Mesendoderm (in vitro differentiated cells): ENCODE measurements at regions not wholly inside any gene's neighbourhood (a gene's known extent, or its start where the extent isn't known, plus 50 kb on each side); places are given as distances from the start of the nearest gene placed in this dataset.

Source experiments
- DNase-seq: peaks from one replicate; pipeline ENCODE4 v3.0.0; 2013
- H2AK5ac ChIP-seq: 2 replicates; pipeline ENCODE4 v1.6.1; 2013; ENCODE audit warnings: low read length, inconsistent platforms
- H2BK120ac ChIP-seq: 2 replicates; pipeline ENCODE4 v1.6.1; 2013; ENCODE audit warnings: low read depth, mild to moderate bottlenecking, low read length, moderate library complexity, mixed read lengths
- H2BK15ac ChIP-seq: replicated peaks from 2 replicates; pipeline ENCODE4 v1.6.1; 2013; ENCODE audit warnings: low read depth, mild to moderate bottlenecking, moderate library complexity
- H2BK5ac ChIP-seq: 2 replicates; pipeline ENCODE4 v1.6.1; 2013; ENCODE audit warnings: low read length, inconsistent platforms
- H3K18ac ChIP-seq: 2 replicates; pipeline ENCODE4 v1.6.1; 2013; ENCODE audit warnings: mild to moderate bottlenecking, low read length, mixed read lengths
- H3K23ac ChIP-seq: one replicate; pipeline ENCODE4 v1.6.1; 2013; ENCODE audit warnings: low read length
- H3K27ac ChIP-seq: 2 replicates; pipeline ENCODE4 v1.5.1; 2013; ENCODE audit warnings: low read depth, mild to moderate bottlenecking, inconsistent platforms, low read length, moderate library complexity
- H3K27me3 ChIP-seq: 2 replicates; pipeline ENCODE4 v1.6.1; 2013; ENCODE audit warnings: low read length, control low read depth, mild to moderate bottlenecking, inconsistent platforms; ENCODE audit not compliant: insufficient read depth, poor library complexity
- H3K36me3 ChIP-seq: 2 replicates; pipeline ENCODE4 v1.6.1; 2013; ENCODE audit warnings: low read length, inconsistent platforms; ENCODE audit not compliant: control insufficient read depth, insufficient read depth
- H3K4ac ChIP-seq: one replicate; pipeline ENCODE4 v1.6.1; 2013; ENCODE audit warnings: low read depth, mild to moderate bottlenecking, low read length, moderate library complexity
- H3K4me1 ChIP-seq: 2 replicates; pipeline ENCODE4 v1.6.1; 2013; ENCODE audit warnings: low read depth, low read length, inconsistent platforms; ENCODE audit not compliant: control insufficient read depth
- H3K4me2 ChIP-seq: 2 replicates; pipeline ENCODE4 v1.6.1; 2013; ENCODE audit warnings: low read length
- H3K4me3 ChIP-seq: 2 replicates; pipeline ENCODE4 v1.5.1; 2013; ENCODE audit warnings: mild to moderate bottlenecking, low read length
- H3K56ac ChIP-seq: one replicate; pipeline ENCODE4 v1.6.1; 2013; ENCODE audit warnings: low read length
- H3K79me1 ChIP-seq: 2 replicates; pipeline ENCODE4 v1.6.1; 2013; ENCODE audit warnings: low read length, inconsistent platforms
- H3K79me2 ChIP-seq: 2 replicates; pipeline ENCODE4 v1.6.1; 2013; ENCODE audit warnings: mild to moderate bottlenecking, low read length; ENCODE audit not compliant: control insufficient read depth, insufficient read depth
- H3K9ac ChIP-seq: 2 replicates; pipeline ENCODE4 v1.6.1; 2013; ENCODE audit warnings: low read length, inconsistent platforms
- H4K5ac ChIP-seq: one replicate; pipeline ENCODE4 v1.6.1; 2013; ENCODE audit warnings: low read length
- H4K8ac ChIP-seq: one replicate; pipeline ENCODE4 v1.6.1; 2013; ENCODE audit warnings: low read depth, mild to moderate bottlenecking, control low read depth, low read length, moderate library complexity
- WGBS: extraction: QIAGEN DNeasy Blood & Tissue Kit; methylation state at CpG from one replicate; pipeline ENCODE4 v1.1.7; 2013; ENCODE audit warnings: low lambda C conversion rate, missing lambda C conversion rate; ENCODE audit not compliant: insufficient coverage; ENCODE audit errors: extremely low coverage; 5-methylcytosine and 5-hydroxymethylcytosine counted together

DNA sequence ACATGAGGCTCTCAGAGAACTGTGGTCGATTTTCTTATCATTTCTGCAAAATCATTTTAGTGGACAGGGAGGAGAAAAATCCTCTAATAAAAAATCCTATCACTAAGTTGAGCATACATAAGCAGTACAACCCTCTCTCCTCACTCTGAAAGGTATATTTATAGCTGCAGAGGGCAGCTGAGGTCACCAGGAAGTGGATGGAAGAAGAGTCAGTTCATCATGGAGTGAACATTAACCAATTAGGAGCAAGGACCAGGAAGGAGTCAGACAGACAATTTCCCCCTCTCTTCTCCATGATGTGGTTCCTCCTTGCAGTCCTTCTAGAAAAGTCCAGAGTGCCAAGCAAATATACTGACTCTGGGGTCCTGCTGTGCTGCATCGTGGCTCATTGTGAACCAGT lies 253.7 kb downstream of the TOX3 start:
- no peak overlapping the region for H3K4ac ChIP-seq
- no peak overlapping the region for H3K23ac ChIP-seq
- H3K9ac ChIP-seq, result no peak overlapping the region
- no peak overlapping the region for H4K8ac ChIP-seq
- H2BK5ac ChIP-seq, result no peak overlapping the region
- no peaks in the 10 kb centered on the region for H3K27me3 ChIP-seq
- no peak overlapping the region for H2AK5ac ChIP-seq
- no peak for DNase-seq
- no peak overlapping the region for H3K4me2 ChIP-seq
- H3K56ac ChIP-seq, result no peak overlapping the region
- no peak overlapping the region for H3K27ac ChIP-seq
- H3K36me3 ChIP-seq, result no peaks in the 10 kb centered on the region
- H2BK15ac ChIP-seq, result no peak overlapping the region
- H3K4me1 ChIP-seq, result no peaks in the 10 kb centered on the region
- H2BK120ac ChIP-seq, result no peak overlapping the region
- WGBS, result no CpG with 5 or more reads among the region's 2 CpGs
- H3K18ac ChIP-seq, result no peak overlapping the region
- no peaks in the 10 kb centered on the region for H3K79me2 ChIP-seq
- no peaks in the 10 kb centered on the region for H3K79me1 ChIP-seq
- no peak overlapping the region for H3K4me3 ChIP-seq
- H4K5ac ChIP-seq, result no peak overlapping the region

GRCh38 chr16:52283584-52284375 lies 263.2 kb downstream of the TOX3 start:
- Histone ChIP-seq H3K4me2 (no peak overlapping the region), H3K4me1 (no peaks in the 10 kb centered on the region), H3K9ac (no peak overlapping the region), H4K8ac (no peak overlapping the region), H3K27ac (no peak overlapping the region), H2BK5ac (no peak overlapping the region), H2AK5ac (no peak overlapping the region), H3K27me3 (no peaks in the 10 kb centered on the region), H3K18ac (no peak overlapping the region), H3K36me3 (no peaks in the 10 kb centered on the region), H3K79me1 (no peaks in the 10 kb centered on the region), H4K5ac (no peak overlapping the region), H3K4me3 (no peak overlapping the region), H2BK120ac (no peak overlapping the region), H2BK15ac (no peak overlapping the region), H3K4ac (no peak overlapping the region), H3K79me2 (no peaks in the 10 kb centered on the region), H3K56ac (no peak overlapping the region), H3K23ac (no peak overlapping the region)
- DNase-seq, result no peak
- WGBS, result no CpG with 5 or more reads among the region's 4 CpGs

DNA sequence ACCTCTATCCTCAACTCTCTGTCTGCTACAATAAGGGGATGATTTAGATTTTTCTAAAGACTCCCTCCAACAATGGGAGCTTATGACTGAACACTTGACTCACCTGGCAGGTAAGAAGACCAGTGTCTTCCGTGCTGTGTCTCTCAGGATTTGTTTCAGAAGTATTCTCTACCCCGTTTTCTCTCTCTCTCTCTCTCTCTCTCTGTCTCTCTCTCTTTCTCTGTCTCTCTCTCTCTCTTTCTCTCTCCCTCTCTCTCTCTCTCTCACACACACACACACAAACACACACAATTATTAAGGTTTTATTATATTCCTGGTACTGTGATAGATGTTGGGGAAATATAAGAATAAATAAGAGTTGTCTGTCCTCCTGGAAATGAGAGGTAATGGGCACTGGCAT lies 263.9 kb downstream of the TOX3 start:
- no CpG with 5 or more reads among the region's 2 CpGs for WGBS
- H2BK5ac ChIP-seq, result no peak overlapping the region
- H4K5ac ChIP-seq, result no peak overlapping the region

DNA sequence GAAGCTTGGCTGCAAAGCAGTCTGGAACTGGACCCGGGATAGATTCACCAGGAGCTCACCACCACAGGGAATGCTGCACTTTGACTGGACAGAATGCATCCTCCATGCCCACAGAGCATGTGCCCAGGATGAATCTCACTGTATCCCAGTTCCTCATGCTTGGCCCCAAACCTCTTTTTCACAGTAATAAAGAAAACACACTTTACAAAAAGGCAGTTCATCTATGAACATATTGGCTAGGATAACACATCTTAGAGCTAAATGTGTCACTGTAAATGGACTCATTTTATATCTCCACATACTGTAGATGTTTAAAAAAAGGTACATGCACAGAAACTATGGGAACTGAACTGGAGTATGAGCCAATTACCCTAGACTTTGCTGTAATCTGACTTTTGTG lies 266.9 kb downstream of the TOX3 start:
- no peak overlapping the region for H2BK5ac ChIP-seq
- H3K4ac ChIP-seq, result no peak overlapping the region
- H3K23ac ChIP-seq, result no peak overlapping the region
- no peak overlapping the region for H2BK15ac ChIP-seq
- no peak for DNase-seq
- H4K8ac ChIP-seq, result no peak overlapping the region
- H3K36me3 ChIP-seq, result no peaks in the 10 kb centered on the region
- no peaks in the 10 kb centered on the region for H3K79me1 ChIP-seq
- H3K79me2 ChIP-seq, result no peaks in the 10 kb centered on the region
- no peak overlapping the region for H2BK120ac ChIP-seq
- no peaks in the 10 kb centered on the region for H3K27me3 ChIP-seq
- no peak overlapping the region for H3K56ac ChIP-seq
- no peak overlapping the region for H3K18ac ChIP-seq
- no CpG with 5 or more reads among the region's 1 CpG for WGBS
- H3K27ac ChIP-seq, result no peak overlapping the region
- no peak overlapping the region for H3K4me2 ChIP-seq
- H4K5ac ChIP-seq, result no peak overlapping the region
- H3K4me1 ChIP-seq, result no peaks in the 10 kb centered on the region
- no peak overlapping the region for H2AK5ac ChIP-seq
- no peak overlapping the region for H3K4me3 ChIP-seq
- H3K9ac ChIP-seq, result no peak overlapping the region

More for the DNA sequence above, 263.9 kb downstream of the TOX3 start:
- no peaks in the 10 kb centered on the region for H3K36me3 ChIP-seq
- H3K4me1 ChIP-seq, result no peaks in the 10 kb centered on the region
- H3K18ac ChIP-seq, result no peak overlapping the region
- H3K9ac ChIP-seq, result no peak overlapping the region
- H2BK120ac ChIP-seq, result no peak overlapping the region
- H2AK5ac ChIP-seq, result no peak overlapping the region
- no peaks in the 10 kb centered on the region for H3K79me2 ChIP-seq
- H3K56ac ChIP-seq, result no peak overlapping the region
- no peaks in the 10 kb centered on the region for H3K27me3 ChIP-seq
- no peak overlapping the region for H2BK15ac ChIP-seq
- no peak overlapping the region for H4K8ac ChIP-seq
- H3K4me2 ChIP-seq, result no peak overlapping the region
- no peak overlapping the region for H3K27ac ChIP-seq
- DNase-seq, result peak; percentile 62
- no peak overlapping the region for H3K4me3 ChIP-seq
- no peaks in the 10 kb centered on the region for H3K79me1 ChIP-seq
- no peak overlapping the region for H3K23ac ChIP-seq
- no peak overlapping the region for H3K4ac ChIP-seq

DNA sequence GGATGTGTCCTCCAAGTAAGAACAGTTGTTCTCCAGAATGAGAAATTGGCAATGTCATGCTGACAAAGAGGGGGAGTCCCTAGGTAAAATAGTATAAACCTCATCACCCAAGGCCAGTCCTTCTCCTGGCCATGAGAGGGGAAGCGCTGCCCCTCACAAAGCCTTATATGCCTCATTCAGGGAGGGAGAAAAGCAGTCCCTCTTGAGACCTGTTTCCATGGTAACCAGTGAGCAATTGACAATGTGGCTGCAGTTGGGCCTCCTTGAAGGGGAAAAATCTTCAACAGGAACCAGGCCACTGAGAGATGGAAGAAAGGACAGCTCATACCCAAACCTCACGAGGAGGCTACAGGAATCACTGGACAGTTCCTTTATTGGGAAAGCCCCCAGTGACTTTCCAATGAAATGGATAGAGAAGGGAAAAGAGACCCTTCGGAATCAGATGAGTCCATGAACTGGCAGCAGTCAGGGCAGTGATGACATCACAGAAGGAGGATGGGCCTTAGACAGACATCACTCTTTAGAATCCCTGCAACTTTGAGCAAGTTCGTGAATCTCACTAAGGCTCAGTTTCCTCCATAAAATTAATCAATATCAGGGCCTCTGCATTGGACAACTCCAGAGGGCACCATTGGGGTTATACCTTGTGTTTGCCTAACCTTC lies 275.7 kb downstream of the TOX3 start:
- Histone ChIP-seq H3K4me3 (no peak overlapping the region), H3K18ac (no peak overlapping the region), H3K27me3 (no peaks in the 10 kb centered on the region), H3K23ac (no peak overlapping the region), H2BK120ac (no peak overlapping the region), H3K9ac (no peak overlapping the region), H3K79me1 (no peaks in the 10 kb centered on the region), H3K4me1 (no peaks in the 10 kb centered on the region), H4K5ac (no peak overlapping the region), H2BK15ac (no peak overlapping the region), H3K4me2 (no peak overlapping the region), H3K27ac (no peak overlapping the region), H2BK5ac (no peak overlapping the region), H3K4ac (no peak overlapping the region), H4K8ac (no peak overlapping the region), H3K79me2 (no peaks in the 10 kb centered on the region), H3K36me3 (no peaks in the 10 kb centered on the region), H3K56ac (no peak overlapping the region), H2AK5ac (no peak overlapping the region)
- no CpG with 5 or more reads among the region's 4 CpGs for WGBS
- no peak for DNase-seq
